ENCODE measurements at regions not wholly inside any gene's neighbourhood (a gene's known extent, or its start where the extent isn't known, plus 50 kb on each side); places are given as distances from the start of the nearest gene placed in this dataset.

DNA sequence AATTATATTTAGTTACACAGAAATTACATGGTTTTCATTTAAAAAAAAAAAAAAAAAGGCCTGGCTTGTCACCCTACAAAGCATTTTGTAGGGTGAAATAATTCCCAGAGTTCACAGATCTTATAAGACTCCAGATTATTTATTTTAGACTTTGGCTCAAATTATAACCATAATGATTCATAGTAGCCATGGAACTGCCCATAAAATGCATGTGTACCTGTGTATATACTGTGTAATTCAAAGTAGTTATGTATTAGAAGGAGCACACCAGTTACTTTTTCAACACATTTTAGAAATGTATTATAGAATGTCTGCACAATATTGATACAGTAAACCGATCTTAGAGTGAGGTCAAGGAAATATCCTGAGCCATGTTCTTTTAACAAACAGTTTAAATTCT, 975.6 kb downstream of the GBE1 start:
- TF ChIP-seq, protein P1, sequence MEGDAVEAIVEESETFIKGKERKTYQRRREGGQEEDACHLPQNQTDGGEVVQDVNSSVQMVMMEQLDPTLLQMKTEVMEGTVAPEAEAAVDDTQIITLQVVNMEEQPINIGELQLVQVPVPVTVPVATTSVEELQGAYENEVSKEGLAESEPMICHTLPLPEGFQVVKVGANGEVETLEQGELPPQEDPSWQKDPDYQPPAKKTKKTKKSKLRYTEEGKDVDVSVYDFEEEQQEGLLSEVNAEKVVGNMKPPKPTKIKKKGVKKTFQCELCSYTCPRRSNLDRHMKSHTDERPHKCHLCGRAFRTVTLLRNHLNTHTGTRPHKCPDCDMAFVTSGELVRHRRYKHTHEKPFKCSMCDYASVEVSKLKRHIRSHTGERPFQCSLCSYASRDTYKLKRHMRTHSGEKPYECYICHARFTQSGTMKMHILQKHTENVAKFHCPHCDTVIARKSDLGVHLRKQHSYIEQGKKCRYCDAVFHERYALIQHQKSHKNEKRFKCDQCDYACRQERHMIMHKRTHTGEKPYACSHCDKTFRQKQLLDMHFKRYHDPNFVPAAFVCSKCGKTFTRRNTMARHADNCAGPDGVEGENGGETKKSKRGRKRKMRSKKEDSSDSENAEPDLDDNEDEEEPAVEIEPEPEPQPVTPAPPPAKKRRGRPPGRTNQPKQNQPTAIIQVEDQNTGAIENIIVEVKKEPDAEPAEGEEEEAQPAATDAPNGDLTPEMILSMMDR (IDR thresholded peaks at IDR 0.05; ENCODE audit: low read depth, low read length, missing input control): no peak
- TF ChIP-seq YY1 (IDR thresholded peaks at IDR 0.05): no peak
- TF ChIP-seq, protein P2, sequence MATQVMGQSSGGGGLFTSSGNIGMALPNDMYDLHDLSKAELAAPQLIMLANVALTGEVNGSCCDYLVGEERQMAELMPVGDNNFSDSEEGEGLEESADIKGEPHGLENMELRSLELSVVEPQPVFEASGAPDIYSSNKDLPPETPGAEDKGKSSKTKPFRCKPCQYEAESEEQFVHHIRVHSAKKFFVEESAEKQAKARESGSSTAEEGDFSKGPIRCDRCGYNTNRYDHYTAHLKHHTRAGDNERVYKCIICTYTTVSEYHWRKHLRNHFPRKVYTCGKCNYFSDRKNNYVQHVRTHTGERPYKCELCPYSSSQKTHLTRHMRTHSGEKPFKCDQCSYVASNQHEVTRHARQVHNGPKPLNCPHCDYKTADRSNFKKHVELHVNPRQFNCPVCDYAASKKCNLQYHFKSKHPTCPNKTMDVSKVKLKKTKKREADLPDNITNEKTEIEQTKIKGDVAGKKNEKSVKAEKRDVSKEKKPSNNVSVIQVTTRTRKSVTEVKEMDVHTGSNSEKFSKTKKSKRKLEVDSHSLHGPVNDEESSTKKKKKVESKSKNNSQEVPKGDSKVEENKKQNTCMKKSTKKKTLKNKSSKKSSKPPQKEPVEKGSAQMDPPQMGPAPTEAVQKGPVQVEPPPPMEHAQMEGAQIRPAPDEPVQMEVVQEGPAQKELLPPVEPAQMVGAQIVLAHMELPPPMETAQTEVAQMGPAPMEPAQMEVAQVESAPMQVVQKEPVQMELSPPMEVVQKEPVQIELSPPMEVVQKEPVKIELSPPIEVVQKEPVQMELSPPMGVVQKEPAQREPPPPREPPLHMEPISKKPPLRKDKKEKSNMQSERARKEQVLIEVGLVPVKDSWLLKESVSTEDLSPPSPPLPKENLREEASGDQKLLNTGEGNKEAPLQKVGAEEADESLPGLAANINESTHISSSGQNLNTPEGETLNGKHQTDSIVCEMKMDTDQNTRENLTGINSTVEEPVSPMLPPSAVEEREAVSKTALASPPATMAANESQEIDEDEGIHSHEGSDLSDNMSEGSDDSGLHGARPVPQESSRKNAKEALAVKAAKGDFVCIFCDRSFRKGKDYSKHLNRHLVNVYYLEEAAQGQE (IDR thresholded peaks at IDR 0.05): no peak
- TF ChIP-seq FOXA1 (IDR thresholded peaks at IDR 0.05): no peak
- no peak for TF ChIP-seq TAF1 (conservative IDR thresholded peaks at IDR 0.05)
- TF ChIP-seq SP1 (IDR thresholded peaks at IDR 0.05): no peak
- TF ChIP-seq JUND (IDR thresholded peaks at IDR 0.05): no peak
- no peak for TF ChIP-seq HNF4A (conservative IDR thresholded peaks at IDR 0.05)
- no peak for TF ChIP-seq EGR1 (IDR thresholded peaks at IDR 0.05; ENCODE audit: low read depth in 2 of 2)
- no peak for TF ChIP-seq HNF4G (IDR thresholded peaks at IDR 0.05)
- no peak for TF ChIP-seq FOXA2 (IDR thresholded peaks at IDR 0.05)
- no peak for TF ChIP-seq GABPA (IDR thresholded peaks at IDR 0.05 in 1 of 2, conservative IDR thresholded peaks at IDR 0.05 in 1 of 2)
